Endothelial cell of umbilical vein (primary cell): ENCODE measurements at regions not wholly inside any gene's neighbourhood (a gene's known extent, or its start where the extent isn't known, plus 50 kb on each side); places are given as distances from the start of the nearest gene placed in this dataset.

ENCODE experiments used
- POLR2AphosphoS5 ChIP-seq: IDR thresholded peaks from 2 replicates; pipeline ENCODE4 v1.6.1; 2012; ENCODE audit warnings: low read depth, mild to moderate bottlenecking, control low read depth, low read length, moderate library complexity; ENCODE audit not compliant: insufficient read depth
- TF ChIP-seq, protein P1 (sequence below), 2 donors: IDR thresholded peaks; 1 replicate in 1 of 2; 2 replicates in 1 of 2; pipeline ENCODE4 v1.5.1; 2011; ENCODE audit warnings: low read length in 2 of 2, mild to moderate bottlenecking in 2 of 2, moderate library complexity in 2 of 2, control low read depth in 1 of 2, inconsistent platforms in 1 of 2, low read depth in 1 of 2; ENCODE audit not compliant: insufficient read depth in 1 of 2; ENCODE audit errors: extremely low read depth in 1 of 2

- TF ChIP-seq, protein P1, sequence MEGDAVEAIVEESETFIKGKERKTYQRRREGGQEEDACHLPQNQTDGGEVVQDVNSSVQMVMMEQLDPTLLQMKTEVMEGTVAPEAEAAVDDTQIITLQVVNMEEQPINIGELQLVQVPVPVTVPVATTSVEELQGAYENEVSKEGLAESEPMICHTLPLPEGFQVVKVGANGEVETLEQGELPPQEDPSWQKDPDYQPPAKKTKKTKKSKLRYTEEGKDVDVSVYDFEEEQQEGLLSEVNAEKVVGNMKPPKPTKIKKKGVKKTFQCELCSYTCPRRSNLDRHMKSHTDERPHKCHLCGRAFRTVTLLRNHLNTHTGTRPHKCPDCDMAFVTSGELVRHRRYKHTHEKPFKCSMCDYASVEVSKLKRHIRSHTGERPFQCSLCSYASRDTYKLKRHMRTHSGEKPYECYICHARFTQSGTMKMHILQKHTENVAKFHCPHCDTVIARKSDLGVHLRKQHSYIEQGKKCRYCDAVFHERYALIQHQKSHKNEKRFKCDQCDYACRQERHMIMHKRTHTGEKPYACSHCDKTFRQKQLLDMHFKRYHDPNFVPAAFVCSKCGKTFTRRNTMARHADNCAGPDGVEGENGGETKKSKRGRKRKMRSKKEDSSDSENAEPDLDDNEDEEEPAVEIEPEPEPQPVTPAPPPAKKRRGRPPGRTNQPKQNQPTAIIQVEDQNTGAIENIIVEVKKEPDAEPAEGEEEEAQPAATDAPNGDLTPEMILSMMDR (IDR thresholded peaks at IDR 0.05; ENCODE audit: extremely low read depth in 1 of 2, insufficient read depth in 1 of 2, low read depth in 1 of 2, low read length in 2 of 2): no peak
- no peak for TF ChIP-seq POLR2AphosphoS5
These were observed 485.1 kb downstream of the TBL1XR1 start for GRCh38 chr3:176712191-176712590.
